HG02885 (cell line): ENCODE measurements at regions not wholly inside any gene's neighbourhood (a gene's known extent, or its start where the extent isn't known, plus 50 kb on each side); places are given as distances from the start of the nearest gene placed in this dataset.

Experiments used
- ATAC-seq: cut with Tn5 transposase; IDR thresholded peaks from one replicate; pipeline ENCODE4 v1.9.1; 2021; ENCODE audit warnings: mild to moderate bottlenecking; ENCODE audit not compliant: unreplicated experiment, poor library complexity

- ATAC-seq = no peak
Observed at GRCh38 chr7:25543798-25544197, 315.5 kb upstream of the NPVF start.

- ATAC-seq = no peak
Observed at GRCh38 chr7:25544254-25544653, 316.0 kb upstream of the NPVF start.

- ATAC-seq = no peak
Observed at GRCh38 chr7:25545124-25546008, 317.1 kb upstream of the NPVF start.

GRCh38 chr7:25546306-25546705 lies 318.0 kb upstream of the NPVF start:
- no peak for ATAC-seq

GRCh38 chr7:25549271-25549921 lies 321.1 kb upstream of the NPVF start:
- ATAC-seq = no peak

- no peak for ATAC-seq
Observed at GRCh38 chr7:25550149-25550548, 321.9 kb upstream of the NPVF start.

- no peak for ATAC-seq
Observed at GRCh38 chr7:25552998-25553397, 324.7 kb upstream of the NPVF start.

GRCh38 chr7:25553580-25554291 lies 325.4 kb upstream of the NPVF start:
- ATAC-seq = no peak

- ATAC-seq = no peak
Observed at GRCh38 chr7:25557379-25557917, 329.2 kb upstream of the NPVF start.

- ATAC-seq = no peak
Observed at GRCh38 chr7:25557930-25558329, 329.6 kb upstream of the NPVF start.

- ATAC-seq = no peak
Observed at GRCh38 chr7:25558605-25559004, 330.3 kb upstream of the NPVF start.

- no peak for ATAC-seq
Observed at GRCh38 chr7:25559581-25560367, 331.5 kb upstream of the NPVF start.

GRCh38 chr7:25562673-25563182 lies 334.4 kb upstream of the NPVF start:
- no peak for ATAC-seq

GRCh38 chr7:25565002-25565401 lies 336.7 kb upstream of the NPVF start:
- ATAC-seq = no peak

- ATAC-seq = no peak
Observed at GRCh38 chr7:25565949-25566348, 337.7 kb upstream of the NPVF start.

- ATAC-seq = no peak
Observed at GRCh38 chr7:25567430-25567829, 339.1 kb upstream of the NPVF start.

- no peak for ATAC-seq
Observed at GRCh38 chr7:25569765-25570164, 341.5 kb upstream of the NPVF start.

- no peak for ATAC-seq
Observed at GRCh38 chr7:25572423-25572822, 344.1 kb upstream of the NPVF start.

GRCh38 chr7:25574828-25575227 lies 346.5 kb upstream of the NPVF start:
- ATAC-seq = no peak

- no peak for ATAC-seq
Observed at GRCh38 chr7:25575634-25576033, 347.3 kb upstream of the NPVF start.
